Prostate gland (tissue), 2 donors: ENCODE measurements at regions not wholly inside any gene's neighbourhood (a gene's known extent, or its start where the extent isn't known, plus 50 kb on each side); places are given as distances from the start of the nearest gene placed in this dataset.
"Not testable (repeated sequence)": the region's sequence is repeated elsewhere in the genome, so short reads cannot be mapped to it uniquely, and the experiment has no call there.

Experiments used
- DNase-seq: peaks from one replicate; pipeline ENCODE4 v3.0.0-alpha.2; 2019; ENCODE audit warnings: low spot score
- H3K27ac ChIP-seq, 2 donors: fragments of 200-600 bp; sonication (generic); 2 replicates each; pipeline ENCODE4 v1.5.1; 2017 to 2019
- H3K27me3 ChIP-seq: fragments of 200-600 bp; sonication (generic); replicated peaks from 2 replicates; pipeline ENCODE4 v1.5.1; 2019; ENCODE audit not compliant: insufficient read depth
- H3K36me3 ChIP-seq, 2 donors: fragments of 200-600 bp; sonication (generic); 1 replicate in 1 of 2; 2 replicates in 1 of 2; pipeline versions ENCODE4 v1.5.1 to v1.8.1; 2017 to 2019
- H3K4me1 ChIP-seq: fragments of 200-600 bp; sonication (generic); replicated peaks from 2 replicates; pipeline ENCODE4 v1.5.1; 2019
- H3K4me3 ChIP-seq, 2 donors: fragments of 200-600 bp; sonication (generic); 2 replicates each; pipeline ENCODE4 v1.5.1; 2017 to 2019
- H3K9me3 ChIP-seq: fragments of 200-600 bp; sonication (generic); 2 replicates; pipeline ENCODE4 v1.5.1; 2017
- CTCF ChIP-seq, 4 experiments: fragments of 200-600 bp in 2 of 4; fragments of 450-650 bp in 2 of 4; sonication (generic) in 2 of 4; IDR thresholded peaks; 1 replicate in 3 of 4; 2 replicates in 1 of 4; pipeline ENCODE4 v1.5.1; 2016 to 2019; ENCODE audit warnings: antibody characterized with exemption in 4 of 4, mild to moderate bottlenecking in 2 of 4, moderate library complexity in 2 of 4
- POLR2A ChIP-seq: fragments of 450-650 bp; IDR thresholded peaks from one replicate; pipeline ENCODE4 v1.6.1; 2016; ENCODE audit warnings: antibody characterized with exemption, mild to moderate bottlenecking
- POLR2AphosphoS5 ChIP-seq: sonication (generic); formaldehyde crosslinking; IDR thresholded peaks from one replicate; pipeline ENCODE4 v1.6.1; 2017; ENCODE audit warnings: antibody characterized with exemption
- WGBS: methylation state at CpG from one replicate; pipeline ENCODE4 v1.1.5; 2018; 5-methylcytosine and 5-hydroxymethylcytosine counted together
- intact Hi-C: fragments of 100-400 bp; cut with DNase I; formaldehyde crosslinking; loops from one replicate; pipeline ENCODE4 v1.14.2; 2022

DNA sequence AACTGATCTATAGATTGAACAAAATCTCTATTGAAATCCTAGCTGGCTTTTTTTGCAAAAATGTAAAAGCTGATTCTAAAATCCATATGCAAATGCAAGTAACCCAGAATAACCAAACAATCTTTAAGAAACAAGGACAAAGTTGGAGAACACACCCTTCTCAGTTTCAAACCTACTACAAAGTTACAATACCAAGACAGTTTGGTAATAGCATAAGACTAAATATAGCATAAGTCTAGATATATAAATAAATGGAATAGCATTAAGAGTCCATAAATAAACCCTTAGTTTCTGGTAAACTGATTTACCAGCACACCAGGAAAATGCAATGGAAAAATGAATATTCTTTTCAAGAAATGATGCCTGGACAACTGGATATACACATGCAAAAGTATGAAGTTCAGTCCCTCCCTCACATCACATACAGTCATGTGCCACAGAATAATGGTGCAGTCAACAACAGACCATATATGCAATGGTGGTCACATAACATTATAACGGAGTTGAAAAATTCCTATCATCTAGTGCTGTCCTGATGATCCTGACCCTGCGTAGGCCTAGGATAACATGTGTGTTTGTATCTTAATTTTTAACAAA lies 94.5 kb upstream of the GRIN2B start:
- intact Hi-C loops: no loop called here
- no peaks in the 10 kb centered on the region for H3K9me3 ChIP-seq
- TF ChIP-seq POLR2AphosphoS5: no peak
- TF ChIP-seq CTCF (IDR thresholded peaks at IDR 0.05): no peak
- no peak for TF ChIP-seq POLR2A
- no peak overlapping the region for H3K4me3 ChIP-seq
- DNase-seq: no peak
- no peaks in the 10 kb centered on the region for H3K36me3 ChIP-seq
- H3K27me3 ChIP-seq: no peaks in the 10 kb centered on the region
- no peak overlapping the region for H3K27ac ChIP-seq
- WGBS: 49% methylated on average over 2 of the region's 2 CpGs
- H3K4me1 ChIP-seq: no peaks in the 10 kb centered on the region

DNA sequence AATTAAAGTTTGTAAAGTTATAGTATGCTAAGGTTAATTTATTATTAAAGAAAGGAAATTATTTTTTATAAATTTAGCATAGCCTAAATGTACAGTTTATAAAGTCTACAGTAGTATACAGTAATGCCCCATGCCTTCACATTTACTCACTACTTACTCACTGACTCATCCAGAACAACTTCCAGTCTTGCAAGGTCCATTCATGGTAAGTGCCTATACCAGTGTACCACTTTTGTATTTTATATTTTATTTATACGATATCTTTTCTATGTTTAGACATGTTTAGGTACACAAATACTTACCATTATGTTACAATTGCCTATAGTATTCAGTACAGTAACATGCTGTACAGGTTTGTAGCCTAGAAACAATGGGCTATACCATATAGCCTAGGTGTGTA lies 95.1 kb upstream of the GRIN2B start:
- no peak for TF ChIP-seq POLR2A
- TF ChIP-seq CTCF (IDR thresholded peaks at IDR 0.05): no peak
- no peak for TF ChIP-seq POLR2AphosphoS5
- DNase-seq: no peak
- Histone ChIP-seq H3K27ac (no peak overlapping the region), H3K36me3 (no peaks in the 10 kb centered on the region), H3K4me1 (no peaks in the 10 kb centered on the region), H3K4me3 (no peak overlapping the region), H3K9me3 (no peaks in the 10 kb centered on the region), H3K27me3 (no peaks in the 10 kb centered on the region)
- WGBS: 93% methylated on average over 1 of the region's 1 CpG
- intact Hi-C loops: no loop called here

DNA sequence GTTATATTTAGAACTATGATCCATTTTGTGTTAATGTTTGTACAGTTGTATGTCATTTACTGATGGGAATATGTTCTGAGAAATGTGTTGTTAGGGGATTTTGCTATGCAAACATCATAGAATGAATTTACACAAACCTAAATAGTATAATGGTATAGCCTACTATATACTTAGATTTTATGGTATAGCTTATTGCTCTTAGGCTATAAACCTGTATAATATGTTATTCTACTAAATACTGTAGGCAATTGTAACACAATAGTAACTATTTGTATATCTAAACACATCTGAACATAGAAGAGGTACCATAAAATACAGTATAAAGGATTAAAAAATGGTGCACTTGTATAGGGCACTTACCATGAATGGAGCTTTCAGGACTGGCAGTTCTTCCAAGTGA lies 105.4 kb upstream of the GRIN2B start:
- no peaks in the 10 kb centered on the region for H3K36me3 ChIP-seq
- TF ChIP-seq POLR2AphosphoS5: no peak
- TF ChIP-seq POLR2A: no peak
- TF ChIP-seq CTCF (IDR thresholded peaks at IDR 0.05): no peak
- no peak overlapping the region for H3K27ac ChIP-seq
- H3K4me3 ChIP-seq: no peak overlapping the region
- intact Hi-C loops: no loop called here
- DNase-seq: no peak
- no peaks in the 10 kb centered on the region for H3K27me3 ChIP-seq
- no peaks in the 10 kb centered on the region for H3K4me1 ChIP-seq
- no peaks in the 10 kb centered on the region for H3K9me3 ChIP-seq

GRCh38 chr12:14099994-14100393 lies 118.6 kb upstream of the GRIN2B start:
- Histone ChIP-seq H3K27me3 (no peaks in the 10 kb centered on the region), H3K4me3 (no peak overlapping the region), H3K9me3 (no peaks in the 10 kb centered on the region), H3K36me3 (no peaks in the 10 kb centered on the region), H3K27ac (no peak overlapping the region), H3K4me1 (no peaks in the 10 kb centered on the region)
- TF ChIP-seq CTCF (IDR thresholded peaks at IDR 0.05): no peak
- no peak for TF ChIP-seq POLR2A
- no peak for TF ChIP-seq POLR2AphosphoS5
- intact Hi-C loops: no loop called here
- DNase-seq: no peak
- WGBS: 75% methylated on average over 3 of the region's 3 CpGs

DNA sequence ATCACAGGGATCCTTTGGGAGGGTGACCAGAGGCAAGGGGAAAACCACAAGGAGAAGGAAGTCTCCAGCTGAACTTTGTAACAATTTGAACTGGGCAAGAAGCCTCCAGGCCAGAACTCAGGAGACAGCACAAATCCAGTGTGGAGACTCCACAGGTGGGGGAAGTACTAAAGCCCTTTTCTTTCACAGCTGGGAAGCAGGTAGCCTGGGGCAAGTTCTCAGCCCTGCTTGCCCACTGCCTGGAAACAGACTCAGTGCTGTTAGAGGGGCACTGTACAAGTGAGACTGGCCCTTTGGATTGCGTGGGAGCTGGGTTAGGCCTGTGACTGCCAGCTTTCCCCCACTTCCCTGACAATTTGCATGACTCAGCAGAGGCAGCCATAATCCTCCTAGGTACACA lies 120.2 kb upstream of the GRIN2B start:
- intact Hi-C loops, H3K4me1 ChIP-seq, H3K4me3 ChIP-seq, DNase-seq, H3K36me3 ChIP-seq, H3K27ac ChIP-seq, H3K27me3 ChIP-seq, H3K9me3 ChIP-seq: not testable (repeated sequence)
- 89% methylated on average over 1 of the region's 1 CpG for WGBS
